HK-2 (cell line): ENCODE measurements at regions not wholly inside any gene's neighbourhood (a gene's known extent, or its start where the extent isn't known, plus 50 kb on each side); places are given as distances from the start of the nearest gene placed in this dataset.

ENCODE experiments used
- DNase-seq: peaks from one replicate; pipeline ENCODE4 v3.0.0-alpha.2; 2018; ENCODE audit not compliant: unreplicated experiment

GRCh38 chr10:10118131-10118530, 899.5 kb upstream of the CELF2 start:
- no peak for DNase-seq

- DNase-seq = no peak
Observed at GRCh38 chr10:10120671-10121070, 897.0 kb upstream of the CELF2 start.

GRCh38 chr10:10125676-10126075, 892.0 kb upstream of the CELF2 start:
- DNase-seq = no peak

GRCh38 chr10:10126218-10126617, 891.5 kb upstream of the CELF2 start:
- no peak for DNase-seq

GRCh38 chr10:10128387-10128786, 889.3 kb upstream of the CELF2 start:
- no peak for DNase-seq

GRCh38 chr10:10130686-10131085, 887.0 kb upstream of the CELF2 start:
- DNase-seq = no peak

- no peak for DNase-seq
Observed at GRCh38 chr10:10132009-10132408, 885.7 kb upstream of the CELF2 start.

- no peak for DNase-seq
Observed at GRCh38 chr10:10133281-10133680, 884.4 kb upstream of the CELF2 start.

GRCh38 chr10:10138685-10139084, 879.0 kb upstream of the CELF2 start:
- no peak for DNase-seq

GRCh38 chr10:10141782-10142382, 875.8 kb upstream of the CELF2 start:
- no peak for DNase-seq

GRCh38 chr10:10146604-10147003, 871.1 kb upstream of the CELF2 start:
- no peak for DNase-seq

- DNase-seq = no peak
Observed at GRCh38 chr10:10149899-10150298, 867.8 kb upstream of the CELF2 start.

GRCh38 chr10:10156917-10157600, 860.6 kb upstream of the CELF2 start:
- DNase-seq = no peak

GRCh38 chr10:10160821-10161312, 856.8 kb upstream of the CELF2 start:
- DNase-seq = no peak

GRCh38 chr10:10164848-10165247, 852.8 kb upstream of the CELF2 start:
- no peak for DNase-seq

- DNase-seq = no peak
Observed at GRCh38 chr10:10165415-10165814, 852.3 kb upstream of the CELF2 start.

GRCh38 chr10:10178476-10178875, 839.2 kb upstream of the CELF2 start:
- DNase-seq = no peak

- DNase-seq = no peak
Observed at GRCh38 chr10:10193848-10194247, 823.8 kb upstream of the CELF2 start.

- no peak for DNase-seq
Observed at GRCh38 chr10:10196701-10197100, 821.0 kb upstream of the CELF2 start.

GRCh38 chr10:10197423-10197822, 820.2 kb upstream of the CELF2 start:
- no peak for DNase-seq

GRCh38 chr10:10198363-10198762, 819.3 kb upstream of the CELF2 start:
- DNase-seq = no peak

GRCh38 chr10:10204415-10204814, 813.3 kb upstream of the CELF2 start:
- no peak for DNase-seq

GRCh38 chr10:10205906-10206305, 811.8 kb upstream of the CELF2 start:
- DNase-seq = no peak

GRCh38 chr10:10207538-10207937, 810.1 kb upstream of the CELF2 start:
- DNase-seq = no peak
